ENCODE measurements at regions not wholly inside any gene's neighbourhood (a gene's known extent, or its start where the extent isn't known, plus 50 kb on each side); places are given as distances from the start of the nearest gene placed in this dataset.
"Not testable (repeated sequence)": the region's sequence is repeated elsewhere in the genome, so short reads cannot be mapped to it uniquely, and the experiment has no call there.

GRCh38 chr7:50887061-50887460 lies 104.4 kb upstream of the GRB10 start:
- H3K36me3 ChIP-seq (ENCODE audit: low read depth, low read length); H2AFZ ChIP-seq (ENCODE audit: low read length); H3K27ac ChIP-seq (ENCODE audit: low read length); H3K9me3 ChIP-seq (ENCODE audit: low read length); H3K4me1 ChIP-seq (ENCODE audit: insufficient read depth, low read length); H3K79me2 ChIP-seq (ENCODE audit: low read length); H3K27me3 ChIP-seq (ENCODE audit: low read length); H3F3A ChIP-seq (ENCODE audit: low read length, unreplicated experiment); CTCF ChIA-PET; H3K4me3 ChIP-seq (ENCODE audit: low read length); intact Hi-C loops (cut with micrococcal nuclease); H3K4me2 ChIP-seq (ENCODE audit: low read length); POLR2A ChIA-PET (ENCODE audit: unreplicated experiment); ATAC-seq; DNase-seq; BruUV-seq (replicated peaks); H4K20me1 ChIP-seq (ENCODE audit: low read length); H3K9me2 ChIP-seq (replicated peaks; ENCODE audit: low read length); H3K9ac ChIP-seq (ENCODE audit: low read length): not testable (repeated sequence)

DNA sequence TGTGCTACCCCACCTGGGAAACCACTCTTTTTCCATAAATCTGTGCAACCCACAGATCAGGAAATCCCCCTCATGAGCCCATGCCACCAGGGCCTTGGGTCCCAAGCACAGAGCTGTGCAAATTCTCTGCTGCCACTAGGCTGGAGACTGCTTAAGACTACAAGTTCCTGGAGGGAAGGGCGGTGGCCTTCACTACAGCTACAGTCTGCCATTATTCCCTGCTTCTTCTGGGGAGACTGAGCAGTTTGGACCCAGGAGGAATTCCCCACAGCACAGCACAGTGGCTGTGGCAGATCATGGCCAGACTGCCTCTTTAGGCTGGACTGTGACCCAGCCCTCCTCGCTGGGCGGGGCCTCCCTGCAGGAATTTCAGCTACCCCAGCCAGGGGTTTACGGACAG lies 89.7 kb upstream of the GRB10 start:
- Histone ChIP-seq H3F3A (ENCODE audit: low read length, unreplicated experiment) (peaks cover 5% of the 10 kb centered on the region), H3K9me3 (ENCODE audit: low read length) (no peaks in the 10 kb centered on the region), H3K36me3 (ENCODE audit: low read depth, low read length) (no peaks in the 10 kb centered on the region), H3K79me2 (ENCODE audit: low read length) (no peaks in the 10 kb centered on the region), H3K27ac (ENCODE audit: low read length) (no peak overlapping the region), H3K4me1 (ENCODE audit: insufficient read depth, low read length) (peaks cover 27% of the 10 kb centered on the region), H3K4me3 (ENCODE audit: low read length) (no peak overlapping the region), H3K27me3 (ENCODE audit: low read length) (no peaks in the 10 kb centered on the region), H3K9ac (ENCODE audit: low read length) (no peak overlapping the region), H2AFZ (ENCODE audit: low read length) (no peak overlapping the region), H3K4me2 (ENCODE audit: low read length) (no peak overlapping the region), H4K20me1 (ENCODE audit: low read length) (no peaks in the 10 kb centered on the region), H3K9me2 (replicated peaks; ENCODE audit: low read length) (no peaks in the 10 kb centered on the region)
- no peak for DNase-seq
- ChIA-PET POLR2A (ENCODE audit: unreplicated experiment) (no interaction called here), CTCF (no interaction called here)
- ATAC-seq: no peak
- BruUV-seq (replicated peaks): no TSS peak
- intact Hi-C loops (cut with micrococcal nuclease): no loop called here
- no peak for TF ChIP-seq EZH2phosphoT487 (IDR thresholded peaks at IDR 0.05; ENCODE audit: borderline replicate concordance, low read length)
- no peak for TF ChIP-seq CTCF (conservative IDR thresholded peaks at IDR 0.05; ENCODE audit: low read depth, low read length)
- TF ChIP-seq EZH2 (IDR thresholded peaks at IDR 0.05; ENCODE audit: low read length, unreplicated experiment): no peak

- Histone ChIP-seq H3F3A (ENCODE audit: low read length, unreplicated experiment) (peaks cover 5% of the 10 kb centered on the region), H3K36me3 (ENCODE audit: low read depth, low read length) (no peaks in the 10 kb centered on the region), H3K27me3 (ENCODE audit: low read length) (no peaks in the 10 kb centered on the region), H3K79me2 (ENCODE audit: low read length) (no peaks in the 10 kb centered on the region), H3K9me2 (replicated peaks; ENCODE audit: low read length) (no peaks in the 10 kb centered on the region), H3K9me3 (ENCODE audit: low read length) (no peaks in the 10 kb centered on the region), H3K4me2 (ENCODE audit: low read length) (peak overlapping the region; percentile 73), H3K27ac (ENCODE audit: low read length) (peak overlapping the region; percentile 85), H3K4me3 (ENCODE audit: low read length) (peak overlapping the region; percentile 27; the same call in 1 of the 2 replicates), H4K20me1 (ENCODE audit: low read length) (no peaks in the 10 kb centered on the region), H2AFZ (ENCODE audit: low read length) (peak overlapping the region; percentile 47; the same call in 1 of the 2 replicates), H3K9ac (ENCODE audit: low read length) (peak overlapping the region; percentile 63), H3K4me1 (ENCODE audit: insufficient read depth, low read length) (peaks cover 30% of the 10 kb centered on the region)
- ChIA-PET CTCF (interaction anchor here (0.7 kb wide), 1 partner anchor 21 kb away, joined by 3 read pairs; no protein-coding TSS in a partner anchor), POLR2A (ENCODE audit: unreplicated experiment) (interaction anchor here (0.9 kb wide), 1 partner anchor 30 kb away, joined by 3 read pairs; no protein-coding TSS in a partner anchor)
- intact Hi-C loops (cut with micrococcal nuclease): loop anchor here (1.0 to 2.0 kb wide), 4 partner anchors 21 to 176 kb away; no protein-coding TSS in a partner anchor
- ATAC-seq (peak; percentile 93), DNase-seq (peak; percentile 87)
- TSS peak; percentile 86 for BruUV-seq (replicated peaks)
- TF ChIP-seq CTCF (conservative IDR thresholded peaks at IDR 0.05; ENCODE audit: low read depth, low read length): no peak
- no peak for TF ChIP-seq EZH2 (IDR thresholded peaks at IDR 0.05; ENCODE audit: low read length, unreplicated experiment)
- no peak for TF ChIP-seq EZH2phosphoT487 (IDR thresholded peaks at IDR 0.05; ENCODE audit: borderline replicate concordance, low read length)
Measured at GRCh38 chr7:50869108-50869725, 86.5 kb upstream of the GRB10 start.

Data from PC-3 (cell line).